ENCODE measurements at regions not wholly inside any gene's neighbourhood (a gene's known extent, or its start where the extent isn't known, plus 50 kb on each side); places are given as distances from the start of the nearest gene placed in this dataset.
A peak's percentile ranks its signal among the peaks of the same experiment; 100 is the strongest.

GRCh38 chr6:140090871-140091270 is 716.4 kb upstream of the CITED2 start:
- no peak for FAIRE-seq
- DNase-seq (ENCODE audit: low spot score), result no peak

- DNase-seq (ENCODE audit: low spot score) (no peak), FAIRE-seq (no peak)
Observed at GRCh38 chr6:140083375-140083774, 708.9 kb upstream of the CITED2 start.

- no peak for FAIRE-seq
- DNase-seq (ENCODE audit: low spot score), result no peak
Observed at GRCh38 chr6:140082867-140083297, 708.4 kb upstream of the CITED2 start.

GRCh38 chr6:140079328-140079727 is 704.9 kb upstream of the CITED2 start:
- DNase-seq (ENCODE audit: low spot score) (no peak), FAIRE-seq (no peak)

GRCh38 chr6:140078561-140079125 is 704.2 kb upstream of the CITED2 start:
- FAIRE-seq (peak; percentile 24), DNase-seq (ENCODE audit: low spot score) (peak; percentile 11)

GRCh38 chr6:140077827-140078560 is 703.5 kb upstream of the CITED2 start:
- FAIRE-seq (no peak), DNase-seq (ENCODE audit: low spot score) (no peak)

- DNase-seq (ENCODE audit: low spot score) (no peak), FAIRE-seq (no peak)
Observed at GRCh38 chr6:140076105-140076504, 701.7 kb upstream of the CITED2 start.

- DNase-seq (ENCODE audit: low spot score), result no peak
- FAIRE-seq, result no peak
Observed at GRCh38 chr6:140073456-140073855, 699.0 kb upstream of the CITED2 start.

- DNase-seq (ENCODE audit: low spot score), result peak; percentile 18
- peak; percentile 71 for FAIRE-seq
Observed at GRCh38 chr6:140071601-140072062, 697.2 kb upstream of the CITED2 start.

GRCh38 chr6:140070846-140071473 is 696.5 kb upstream of the CITED2 start:
- no peak for DNase-seq (ENCODE audit: low spot score)
- FAIRE-seq, result no peak

- no peak for DNase-seq (ENCODE audit: low spot score)
- no peak for FAIRE-seq
Observed at GRCh38 chr6:140069576-140069975, 695.1 kb upstream of the CITED2 start.

GRCh38 chr6:140068801-140069200 is 694.4 kb upstream of the CITED2 start:
- FAIRE-seq (no peak), DNase-seq (ENCODE audit: low spot score) (no peak)

GRCh38 chr6:140064366-140064765 is 689.9 kb upstream of the CITED2 start:
- FAIRE-seq, result no peak

GRCh38 chr6:140063021-140063399 is 688.6 kb upstream of the CITED2 start:
- DNase-seq (ENCODE audit: low spot score) (no peak), FAIRE-seq (no peak)

More at GRCh38 chr6:140064366-140064765, 689.9 kb upstream of the CITED2 start:
- DNase-seq (ENCODE audit: low spot score), result no peak

- FAIRE-seq (peak; percentile 85), DNase-seq (ENCODE audit: low spot score) (peak; percentile 86)
Observed at GRCh38 chr6:140062043-140063020, 687.9 kb upstream of the CITED2 start.

GRCh38 chr6:140061110-140062042 is 686.9 kb upstream of the CITED2 start:
- no peak for DNase-seq (ENCODE audit: low spot score)
- FAIRE-seq, result no peak

- DNase-seq (ENCODE audit: low spot score), result no peak
- FAIRE-seq, result no peak
Observed at GRCh38 chr6:140059947-140060346, 685.5 kb upstream of the CITED2 start.

- DNase-seq (ENCODE audit: low spot score) (no peak), FAIRE-seq (no peak)
Observed at GRCh38 chr6:140058863-140059262, 684.4 kb upstream of the CITED2 start.

- DNase-seq (ENCODE audit: low spot score) (peak; percentile 7), FAIRE-seq (no peak)
Observed at GRCh38 chr6:140052736-140053729, 678.6 kb upstream of the CITED2 start.

Measured in RCC 7860 (cell line).